ENCODE measurements at regions not wholly inside any gene's neighbourhood (a gene's known extent, or its start where the extent isn't known, plus 50 kb on each side); places are given as distances from the start of the nearest gene placed in this dataset.

GRCh38 chr12:61860451-61860850 lies 399.8 kb upstream of the USP15 start:
- TF ChIP-seq CTCF (IDR thresholded peaks at IDR 0.05; ENCODE audit: poor library complexity) (no peak), EZH2 (IDR thresholded peaks at IDR 0.05; ENCODE audit: borderline replicate concordance) (no peak), EZH2phosphoT487 (IDR thresholded peaks at IDR 0.05; ENCODE audit: low read depth, severe bottlenecking, unreplicated experiment) (no peak)

Measured in hepatocyte (in vitro differentiated cells).